Epithelial cell of esophagus (primary cell): ENCODE measurements at regions not wholly inside any gene's neighbourhood (a gene's known extent, or its start where the extent isn't known, plus 50 kb on each side); places are given as distances from the start of the nearest gene placed in this dataset.

Experiments
- DNase-seq: peaks from one replicate; pipeline ENCODE4 v3.0.0; 2010; ENCODE audit warnings: low read depth
- H3K4me3 ChIP-seq: 2 replicates; pipeline ENCODE4 v1.5.1; 2011; ENCODE audit warnings: mild to moderate bottlenecking, low read length, control low read depth
- CTCF ChIP-seq: IDR thresholded peaks from 2 replicates; pipeline ENCODE4 v1.5.1; 2011; ENCODE audit warnings: low read depth, mild to moderate bottlenecking, low read length, control low read depth, inconsistent platforms; ENCODE audit not compliant: insufficient read depth; ENCODE audit errors: missing control alignments

DNA sequence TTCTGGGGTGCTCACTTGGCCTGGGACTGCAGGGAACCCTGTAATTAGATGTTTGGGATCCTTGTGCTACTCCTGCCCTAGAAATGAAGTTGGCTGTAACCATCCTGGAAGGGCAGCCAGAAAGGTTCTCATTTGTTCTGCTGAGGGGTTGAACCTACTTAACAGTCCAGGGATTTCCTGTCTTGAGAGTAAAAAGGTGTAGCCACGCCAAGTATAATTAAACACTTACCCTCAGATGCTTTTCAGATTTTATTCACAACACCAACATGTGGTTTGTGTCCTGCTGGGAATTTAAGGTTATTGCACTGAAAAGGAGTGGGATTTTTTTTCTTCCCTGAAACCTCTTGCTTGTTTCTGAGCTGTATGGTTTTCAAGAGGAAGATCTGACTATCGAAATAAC is 222.4 kb upstream of the APCDD1 start:
- no peak for DNase-seq
- H3K4me3 ChIP-seq, result no peak overlapping the region
- no peak for TF ChIP-seq CTCF

DNA sequence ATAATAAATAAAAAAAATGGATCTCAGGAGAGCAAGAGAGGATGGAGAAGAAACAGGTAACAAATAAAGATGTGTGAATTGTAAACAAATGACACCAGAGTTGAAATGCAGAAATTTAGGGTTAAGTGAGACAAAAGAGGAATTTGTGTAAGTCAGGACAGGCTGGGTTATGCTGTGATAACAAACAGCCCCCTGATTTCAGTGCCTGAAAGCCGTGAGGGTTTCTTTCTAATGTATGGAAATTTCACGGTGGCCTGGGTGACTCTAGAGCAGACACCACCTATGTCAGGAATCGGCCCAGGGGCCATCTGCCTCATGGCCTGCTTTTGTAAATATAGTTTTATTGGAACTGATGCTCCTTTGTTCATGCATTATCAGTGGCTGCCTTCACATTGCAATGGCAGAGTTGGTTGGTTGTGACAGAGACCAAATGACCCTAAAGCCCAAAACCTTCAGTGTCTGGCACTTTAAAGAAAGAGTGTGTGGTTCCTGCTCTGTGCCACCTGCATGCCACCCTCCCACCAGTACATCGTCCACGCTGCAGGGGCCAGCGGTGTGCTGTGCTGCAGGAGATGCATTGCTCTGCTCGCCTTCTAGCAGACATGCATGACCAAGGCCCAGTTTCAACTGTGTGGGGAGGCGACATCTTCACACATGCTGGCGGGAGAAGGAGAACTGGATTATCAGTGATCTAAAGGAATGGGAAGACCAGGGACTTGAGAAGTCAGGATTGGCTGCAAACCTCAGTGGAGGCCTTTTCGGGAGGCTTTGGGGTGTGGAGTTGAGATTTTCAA is 221.2 kb upstream of the APCDD1 start:
- TF ChIP-seq CTCF, result no peak
- no peak for DNase-seq
- no peak overlapping the region for H3K4me3 ChIP-seq

DNA sequence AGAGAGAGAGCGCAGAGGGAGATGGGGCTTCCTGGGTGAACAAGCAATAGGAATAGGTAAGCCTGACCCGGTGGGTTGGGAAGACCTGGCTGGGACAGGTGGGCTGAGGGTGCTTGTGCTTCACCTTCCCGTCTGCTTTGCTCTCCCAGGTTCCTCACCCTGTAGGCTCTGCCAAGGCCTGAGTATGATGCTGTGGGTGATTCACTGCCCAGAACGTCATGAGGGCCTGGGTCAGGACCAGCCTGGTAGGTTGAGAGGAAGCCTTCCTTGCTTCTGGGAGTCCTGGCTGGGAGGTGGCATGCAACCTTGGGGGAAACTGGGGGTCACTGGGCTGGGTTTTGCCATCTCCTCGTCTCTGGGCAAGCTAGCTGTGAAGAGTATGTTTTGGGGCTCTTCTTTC is 220.2 kb upstream of the APCDD1 start:
- no peak for TF ChIP-seq CTCF
- DNase-seq, result peak; percentile 83
- H3K4me3 ChIP-seq, result no peak overlapping the region

- H3K4me3 ChIP-seq, result no peak overlapping the region
- TF ChIP-seq CTCF, result no peak
- DNase-seq, result peak; percentile 91
These were observed 219.3 kb upstream of the APCDD1 start for GRCh38 chr18:10234912-10235660.

DNA sequence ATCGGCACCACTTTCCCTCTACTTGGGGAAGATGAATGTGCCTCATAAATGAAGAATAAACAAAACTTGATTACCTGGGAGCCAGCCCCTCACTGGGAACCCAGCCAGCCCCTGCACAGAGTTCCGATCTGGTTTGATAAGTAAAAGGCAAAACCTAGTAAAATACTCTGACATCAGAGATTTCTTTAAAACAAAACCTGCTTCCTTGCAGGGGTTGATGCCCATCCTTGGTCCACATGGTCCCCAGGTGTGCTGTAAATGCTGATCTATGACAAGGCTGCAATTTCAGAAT is 218.8 kb upstream of the APCDD1 start:
- no peak overlapping the region for H3K4me3 ChIP-seq
- no peak for DNase-seq
- no peak for TF ChIP-seq CTCF

- H3K4me3 ChIP-seq, result no peak overlapping the region
- TF ChIP-seq CTCF, result no peak
- DNase-seq, result peak; percentile 45
These were observed 215.3 kb upstream of the APCDD1 start for GRCh38 chr18:10239103-10239502.

- no peak for DNase-seq
- no peak overlapping the region for H3K4me3 ChIP-seq
- TF ChIP-seq CTCF, result no peak
These were observed 214.3 kb upstream of the APCDD1 start for GRCh38 chr18:10239991-10240634.
